Prostate gland (tissue), 2 donors: ENCODE measurements at regions not wholly inside any gene's neighbourhood (a gene's known extent, or its start where the extent isn't known, plus 50 kb on each side); places are given as distances from the start of the nearest gene placed in this dataset.

ENCODE experiments used
- POLR2A ChIP-seq: fragments of 450-650 bp; IDR thresholded peaks from one replicate; pipeline ENCODE4 v1.6.1; 2016; ENCODE audit warnings: antibody characterized with exemption, mild to moderate bottlenecking
- TF ChIP-seq, protein P1 (sequence below), 4 experiments: fragments of 200-600 bp in 2 of 4; fragments of 450-650 bp in 2 of 4; sonication (generic) in 2 of 4; IDR thresholded peaks; 1 replicate in 3 of 4; 2 replicates in 1 of 4; pipeline ENCODE4 v1.5.1; 2016 to 2019; ENCODE audit warnings: antibody characterized with exemption in 4 of 4, mild to moderate bottlenecking in 2 of 4, moderate library complexity in 2 of 4

DNA sequence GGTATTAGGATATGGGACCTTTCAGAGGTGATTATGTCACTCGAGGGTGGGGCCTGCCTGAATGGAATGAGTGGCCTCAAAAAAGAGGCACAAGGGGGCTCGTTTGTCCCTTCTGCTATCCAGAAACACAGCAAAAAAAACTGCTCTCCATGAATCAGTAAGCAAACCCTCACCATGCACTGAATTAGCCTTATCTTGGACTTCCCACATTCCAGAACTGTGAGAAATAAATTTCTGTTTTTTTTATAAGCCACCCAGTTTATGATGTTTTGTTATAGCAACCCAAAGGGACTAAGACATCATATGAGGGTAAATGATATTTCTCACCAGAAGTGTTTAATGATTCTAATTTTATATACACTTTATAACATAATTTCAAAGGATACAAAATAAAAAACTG, 476.6 kb upstream of the EDIL3 start:
- TF ChIP-seq, protein P1, sequence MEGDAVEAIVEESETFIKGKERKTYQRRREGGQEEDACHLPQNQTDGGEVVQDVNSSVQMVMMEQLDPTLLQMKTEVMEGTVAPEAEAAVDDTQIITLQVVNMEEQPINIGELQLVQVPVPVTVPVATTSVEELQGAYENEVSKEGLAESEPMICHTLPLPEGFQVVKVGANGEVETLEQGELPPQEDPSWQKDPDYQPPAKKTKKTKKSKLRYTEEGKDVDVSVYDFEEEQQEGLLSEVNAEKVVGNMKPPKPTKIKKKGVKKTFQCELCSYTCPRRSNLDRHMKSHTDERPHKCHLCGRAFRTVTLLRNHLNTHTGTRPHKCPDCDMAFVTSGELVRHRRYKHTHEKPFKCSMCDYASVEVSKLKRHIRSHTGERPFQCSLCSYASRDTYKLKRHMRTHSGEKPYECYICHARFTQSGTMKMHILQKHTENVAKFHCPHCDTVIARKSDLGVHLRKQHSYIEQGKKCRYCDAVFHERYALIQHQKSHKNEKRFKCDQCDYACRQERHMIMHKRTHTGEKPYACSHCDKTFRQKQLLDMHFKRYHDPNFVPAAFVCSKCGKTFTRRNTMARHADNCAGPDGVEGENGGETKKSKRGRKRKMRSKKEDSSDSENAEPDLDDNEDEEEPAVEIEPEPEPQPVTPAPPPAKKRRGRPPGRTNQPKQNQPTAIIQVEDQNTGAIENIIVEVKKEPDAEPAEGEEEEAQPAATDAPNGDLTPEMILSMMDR (IDR thresholded peaks at IDR 0.05), result no peak
- no peak for TF ChIP-seq POLR2A
